AG04450 (cell line): ENCODE measurements at regions not wholly inside any gene's neighbourhood (a gene's known extent, or its start where the extent isn't known, plus 50 kb on each side); places are given as distances from the start of the nearest gene placed in this dataset.

Experiments used
- CTCF ChIA-PET: fragments of 300-600, 350-600 bp; formaldehyde crosslinking; extraction: SDS; loops from one replicate; lab custom pipeline; 2022; ENCODE audit warnings: antibody characterized with exemption, inconsistent platforms; lab: Charles Lee
- POLR2A ChIA-PET: fragments of 350-600 bp; formaldehyde crosslinking; extraction: SDS; loops from one replicate; lab custom pipeline; 2021; ENCODE audit warnings: antibody characterized with exemption, inconsistent platforms; lab: Yijun Ruan, JAX
- DNase-seq: peaks from one replicate; pipeline ENCODE4 v3.0.0-alpha.2; 2011; ENCODE audit warnings: low read depth, low spot score
- H3K27ac ChIP-seq: one replicate; pipeline ENCODE4 v1.5.1; 2012; ENCODE audit warnings: low read depth, low read length, control low read depth
- H3K27me3 ChIP-seq: one replicate; pipeline ENCODE4 v1.6.0; 2012; ENCODE audit warnings: low read length; ENCODE audit not compliant: control insufficient read depth, insufficient read depth
- H3K4me3 ChIP-seq: 2 replicates; pipeline ENCODE4 v1.5.1; 2011; ENCODE audit warnings: mild to moderate bottlenecking, low read depth, low read length, control low read depth
- H3K9me3 ChIP-seq: 2 replicates; pipeline ENCODE4 v1.5.1; 2012; ENCODE audit warnings: low read length; ENCODE audit not compliant: control insufficient read depth, insufficient read depth
- TF ChIP-seq, protein P1 (sequence below): IDR thresholded peaks from 2 replicates; pipeline ENCODE4 v1.5.1; 2011; ENCODE audit warnings: low read depth, low read length, control low read depth, inconsistent platforms

DNA sequence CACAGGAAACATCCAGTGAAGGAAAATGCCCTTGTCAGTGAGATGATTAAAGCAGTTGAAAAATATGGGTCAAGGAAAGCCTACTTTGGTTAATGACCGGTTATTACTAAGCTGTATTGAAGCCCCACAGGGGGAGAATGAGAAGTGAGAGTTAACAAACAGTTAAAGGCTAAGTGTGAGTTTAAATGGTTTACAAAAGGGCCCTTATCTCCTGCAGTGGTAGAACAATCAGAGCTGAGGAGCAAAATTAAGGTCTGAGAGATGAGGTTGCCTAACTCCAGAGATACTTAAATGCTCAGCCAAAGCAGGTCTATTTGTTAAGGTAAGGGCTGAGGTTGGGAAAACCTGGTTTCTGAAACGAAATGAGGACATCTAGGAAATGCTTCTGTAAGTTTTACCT is 75.1 kb upstream of the FER start:
- DNase-seq: no peak
- Histone ChIP-seq H3K4me3 (no peak overlapping the region), H3K9me3 (no peaks in the 10 kb centered on the region), H3K27me3 (no peaks in the 10 kb centered on the region), H3K27ac (no peak overlapping the region)
- POLR2A ChIA-PET: no interaction called here
- TF ChIP-seq, protein P1, sequence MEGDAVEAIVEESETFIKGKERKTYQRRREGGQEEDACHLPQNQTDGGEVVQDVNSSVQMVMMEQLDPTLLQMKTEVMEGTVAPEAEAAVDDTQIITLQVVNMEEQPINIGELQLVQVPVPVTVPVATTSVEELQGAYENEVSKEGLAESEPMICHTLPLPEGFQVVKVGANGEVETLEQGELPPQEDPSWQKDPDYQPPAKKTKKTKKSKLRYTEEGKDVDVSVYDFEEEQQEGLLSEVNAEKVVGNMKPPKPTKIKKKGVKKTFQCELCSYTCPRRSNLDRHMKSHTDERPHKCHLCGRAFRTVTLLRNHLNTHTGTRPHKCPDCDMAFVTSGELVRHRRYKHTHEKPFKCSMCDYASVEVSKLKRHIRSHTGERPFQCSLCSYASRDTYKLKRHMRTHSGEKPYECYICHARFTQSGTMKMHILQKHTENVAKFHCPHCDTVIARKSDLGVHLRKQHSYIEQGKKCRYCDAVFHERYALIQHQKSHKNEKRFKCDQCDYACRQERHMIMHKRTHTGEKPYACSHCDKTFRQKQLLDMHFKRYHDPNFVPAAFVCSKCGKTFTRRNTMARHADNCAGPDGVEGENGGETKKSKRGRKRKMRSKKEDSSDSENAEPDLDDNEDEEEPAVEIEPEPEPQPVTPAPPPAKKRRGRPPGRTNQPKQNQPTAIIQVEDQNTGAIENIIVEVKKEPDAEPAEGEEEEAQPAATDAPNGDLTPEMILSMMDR: no peak
- CTCF ChIA-PET: interaction anchor here (0.5 to 1.5 kb wide), 4 partner anchors 9 to 31 kb away, joined by 3 to 8 read pairs (median 4); no protein-coding TSS in a partner anchor

- H3K4me3 ChIP-seq: no peak overlapping the region
- POLR2A ChIA-PET: no interaction called here
These were observed 77.0 kb upstream of the FER start for GRCh38 chr5:108670591-108671289.

GRCh38 chr5:108669462-108669861 is 78.2 kb upstream of the FER start:
- ChIA-PET CTCF (interaction anchor here (1.4 kb wide), 1 partner anchor 12 kb away, joined by 5 read pairs; no protein-coding TSS in a partner anchor), POLR2A (no interaction called here)
- TF ChIP-seq, protein P1: no peak
- H3K27ac ChIP-seq: no peak overlapping the region
- no peaks in the 10 kb centered on the region for H3K27me3 ChIP-seq
- DNase-seq: no peak
- no peaks in the 10 kb centered on the region for H3K9me3 ChIP-seq
- no peak overlapping the region for H3K4me3 ChIP-seq

More at GRCh38 chr5:108670591-108671289, 77.0 kb upstream of the FER start:
- Histone ChIP-seq H3K27ac (no peak overlapping the region), H3K9me3 (no peaks in the 10 kb centered on the region), H3K27me3 (no peaks in the 10 kb centered on the region)
- CTCF ChIA-PET: no interaction called here
- no peak for DNase-seq
- TF ChIP-seq, protein P1: no peak

GRCh38 chr5:108661590-108662219 is 86.0 kb upstream of the FER start:
- no peaks in the 10 kb centered on the region for H3K9me3 ChIP-seq
- ChIA-PET CTCF (interaction anchor here (1.0 to 3.5 kb wide), 4 partner anchors 20 to 139 kb away, joined by 3 to 15 read pairs (median 4); no protein-coding TSS in a partner anchor), POLR2A (no interaction called here)
- TF ChIP-seq, protein P1: no peak
- H3K27me3 ChIP-seq: no peaks in the 10 kb centered on the region
- no peak for DNase-seq
- H3K4me3 ChIP-seq: no peak overlapping the region
- H3K27ac ChIP-seq: no peak overlapping the region

DNA sequence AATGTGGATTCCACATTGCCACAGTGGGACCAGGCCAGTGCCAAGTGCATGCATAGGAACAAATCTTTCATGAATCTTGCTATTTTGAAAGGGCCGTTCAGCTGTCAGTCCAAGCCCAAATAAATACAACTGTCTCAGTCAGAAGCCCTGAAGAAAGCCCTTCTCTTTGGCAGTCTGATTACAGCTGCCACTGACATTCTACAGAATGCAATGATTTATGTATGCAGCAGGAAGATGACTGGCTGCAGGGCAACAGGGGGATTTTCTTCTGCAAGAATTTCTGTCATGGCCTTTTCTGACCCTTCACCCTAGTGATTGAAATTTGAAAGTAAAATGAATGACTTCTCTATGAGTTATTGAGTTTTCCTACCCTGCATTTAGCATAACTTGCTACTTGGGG is 86.7 kb upstream of the FER start:
- TF ChIP-seq, protein P1: no peak
- H3K27ac ChIP-seq: no peak overlapping the region
- no peak for DNase-seq
- ChIA-PET POLR2A (no interaction called here), CTCF (interaction anchor here (1.1 to 1.3 kb wide), 2 partner anchors 19 to 20 kb away, joined by 4 to 5 read pairs; no protein-coding TSS in a partner anchor)
- H3K9me3 ChIP-seq: no peaks in the 10 kb centered on the region
- no peak overlapping the region for H3K4me3 ChIP-seq
- H3K27me3 ChIP-seq: no peaks in the 10 kb centered on the region
